ENCODE measurements at regions not wholly inside any gene's neighbourhood (a gene's known extent, or its start where the extent isn't known, plus 50 kb on each side); places are given as distances from the start of the nearest gene placed in this dataset.

DNA sequence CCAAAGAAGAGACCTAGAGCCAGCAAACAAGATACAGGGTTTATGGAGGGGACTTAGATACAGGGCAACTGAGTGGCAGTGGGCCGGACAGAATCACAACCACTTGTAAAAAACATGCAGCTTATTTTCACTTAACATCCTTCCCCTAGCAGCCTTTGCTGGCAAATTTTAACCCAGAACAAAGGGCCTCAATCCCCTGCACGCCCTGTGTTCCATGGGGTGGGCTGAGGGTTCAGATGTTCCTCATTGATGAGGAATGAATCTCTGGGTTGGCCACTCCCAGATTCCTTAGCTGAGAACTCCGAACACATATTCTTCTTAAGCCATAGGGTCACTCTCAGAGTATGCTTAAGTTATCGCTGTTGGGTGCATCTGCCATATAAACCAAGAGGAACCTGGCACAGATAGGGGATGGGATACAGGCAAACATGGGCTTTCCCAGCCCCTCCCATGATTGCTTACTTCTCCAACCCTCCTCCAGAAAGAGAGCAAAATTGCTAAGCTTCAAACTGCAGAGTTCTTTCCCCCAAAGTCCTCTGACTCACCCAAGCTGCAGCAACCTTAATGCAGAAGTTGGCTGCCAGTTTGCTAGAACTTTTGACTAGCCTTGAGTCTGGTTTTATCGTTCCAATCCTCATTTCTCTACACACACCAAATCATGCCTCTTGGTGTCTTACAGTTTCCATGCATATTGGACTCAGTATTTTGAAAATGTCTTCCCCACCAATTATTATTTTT lies 146.9 kb downstream of the CD47 start:
- no peak for DNase-seq (ENCODE audit: low read depth in 3 of 3, low spot score in 2 of 3)

DNA sequence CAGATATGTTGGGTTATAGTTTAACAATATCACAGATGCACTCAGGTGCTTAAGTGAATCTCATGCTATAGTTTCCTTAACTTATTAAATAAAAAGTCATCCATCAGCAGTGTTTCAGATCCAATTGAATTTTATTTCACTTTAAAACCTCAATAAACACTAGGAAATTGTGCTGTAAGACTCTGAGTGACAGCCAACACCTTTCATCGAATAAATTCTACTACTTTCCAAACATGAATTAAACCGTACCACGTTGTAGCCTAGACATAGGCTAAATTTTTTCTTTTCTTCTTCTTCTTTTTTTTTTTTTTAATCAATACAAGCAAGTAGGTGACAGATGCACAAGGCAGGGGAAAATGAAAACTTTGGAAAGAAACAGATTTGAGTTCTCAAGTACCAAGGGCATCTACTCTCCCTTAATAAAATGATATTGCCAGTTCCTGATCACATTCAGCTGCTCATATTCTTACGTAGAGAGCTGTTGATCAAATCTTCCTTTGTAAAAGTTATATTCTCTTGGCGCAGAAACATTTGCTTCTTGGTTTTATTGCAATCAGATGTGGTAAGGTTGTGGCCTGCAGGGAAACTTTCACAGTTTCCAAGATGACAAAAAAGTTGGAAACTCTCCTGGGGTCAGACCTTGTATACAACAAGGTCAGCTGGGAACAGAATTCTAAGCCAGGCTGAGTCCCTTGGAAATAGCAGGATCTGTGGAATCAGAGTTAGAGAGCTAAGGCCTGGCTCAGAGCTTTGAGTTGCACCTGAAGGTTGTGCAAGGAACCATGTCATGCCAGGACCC lies 147.7 kb downstream of the CD47 start:
- no peak for DNase-seq (ENCODE audit: low read depth in 3 of 3, low spot score in 2 of 3)

DNA sequence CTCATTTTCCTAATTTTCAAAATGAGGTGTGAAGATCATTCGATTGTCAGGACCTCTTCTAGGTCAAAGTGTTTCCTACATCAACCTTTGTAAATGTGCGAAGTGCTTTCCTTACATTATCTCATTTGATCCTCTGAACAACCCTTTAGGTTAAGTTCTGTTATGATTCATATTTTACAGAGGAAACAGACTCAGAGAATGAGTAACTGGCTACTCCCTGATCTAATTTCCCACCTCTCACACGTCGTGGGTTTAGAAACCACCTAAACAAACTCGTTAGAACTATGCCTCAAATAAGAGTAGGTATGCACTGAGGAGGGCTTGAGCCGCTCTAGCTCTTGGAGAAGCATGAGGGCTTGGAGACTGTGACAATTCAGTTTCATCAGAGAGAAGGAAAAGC lies 148.6 kb downstream of the CD47 start:
- no peak for DNase-seq (ENCODE audit: low read depth in 3 of 3, low spot score in 2 of 3)

DNA sequence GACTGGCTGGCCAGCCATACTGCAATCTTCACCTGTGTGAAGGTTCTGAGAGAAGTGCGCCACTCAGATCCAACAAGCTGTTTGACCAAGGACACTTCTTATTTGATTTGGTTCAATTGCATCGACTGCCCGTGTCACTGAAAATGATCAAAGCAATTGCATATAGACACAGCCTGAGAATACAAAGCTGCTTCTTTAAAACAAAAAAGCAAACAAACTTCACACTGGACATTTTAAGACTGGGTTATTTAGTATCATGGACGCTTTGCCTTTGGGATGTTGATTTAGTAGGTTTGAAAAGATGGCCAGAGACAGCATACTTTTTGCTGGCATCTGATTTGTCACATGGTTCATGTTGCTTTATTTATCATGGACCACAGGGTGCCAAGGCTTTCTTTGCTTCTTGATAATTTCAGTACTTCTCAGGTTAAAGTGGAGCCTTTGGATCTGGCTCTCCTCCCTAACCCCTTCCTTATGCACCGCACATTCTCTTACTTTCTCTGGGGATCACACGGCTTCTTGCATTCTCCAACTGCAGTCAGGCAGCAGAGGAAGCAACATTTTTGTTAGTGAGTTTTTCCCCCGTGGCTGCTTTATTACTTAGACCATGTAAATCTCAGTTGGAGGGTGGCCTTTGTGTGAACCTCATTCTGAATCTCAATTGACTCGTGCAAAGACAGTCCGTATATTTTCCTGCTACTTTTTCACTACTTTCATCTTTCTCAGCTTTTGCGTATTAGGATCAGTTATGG lies 151.0 kb downstream of the CD47 start:
- DNase-seq (ENCODE audit: low read depth in 3 of 3, low spot score in 2 of 3) = no peak

DNA sequence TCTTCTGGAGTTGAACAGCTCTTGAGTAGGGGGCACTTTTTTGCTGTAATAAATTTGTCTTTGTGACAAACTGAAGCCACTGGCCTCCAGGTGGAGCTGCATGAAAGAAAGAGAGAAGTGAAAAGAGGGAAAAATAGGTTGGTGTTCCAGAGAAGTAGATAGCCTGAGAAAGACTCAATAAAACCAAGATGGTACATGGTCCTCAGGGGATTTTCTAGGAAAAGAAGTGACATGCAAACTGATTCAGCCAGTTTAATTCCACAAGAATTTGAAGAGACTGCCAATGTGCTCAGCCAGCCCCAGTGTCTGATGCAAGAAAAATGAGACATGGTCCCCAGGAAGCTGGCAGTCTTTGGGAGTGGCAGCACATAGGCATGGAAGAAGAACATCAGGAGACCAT lies 152.7 kb downstream of the CD47 start:
- no peak for DNase-seq (ENCODE audit: low read depth in 3 of 3, low spot score in 2 of 3)

DNA sequence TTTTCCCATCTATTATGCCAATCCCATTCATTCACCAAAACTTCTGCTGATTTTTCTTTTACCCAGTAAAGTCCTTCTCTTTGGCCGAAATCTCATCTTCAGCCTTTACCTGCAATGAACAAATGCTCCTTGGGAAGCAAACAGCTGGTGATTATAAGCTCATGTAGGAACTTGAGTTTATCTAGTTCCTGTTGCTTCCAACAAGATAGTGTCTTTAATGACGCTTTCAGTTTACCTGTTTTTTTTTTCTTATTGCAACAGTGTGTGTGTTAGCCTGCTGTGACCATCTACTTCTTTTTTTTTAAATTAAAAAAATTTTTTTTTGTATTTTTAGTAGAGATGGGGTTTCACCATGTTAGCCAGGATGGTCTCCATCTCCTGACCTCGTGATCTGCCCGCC lies 156.0 kb downstream of the CD47 start:
- DNase-seq (ENCODE audit: low read depth in 3 of 3, low spot score in 2 of 3) = no peak

DNA sequence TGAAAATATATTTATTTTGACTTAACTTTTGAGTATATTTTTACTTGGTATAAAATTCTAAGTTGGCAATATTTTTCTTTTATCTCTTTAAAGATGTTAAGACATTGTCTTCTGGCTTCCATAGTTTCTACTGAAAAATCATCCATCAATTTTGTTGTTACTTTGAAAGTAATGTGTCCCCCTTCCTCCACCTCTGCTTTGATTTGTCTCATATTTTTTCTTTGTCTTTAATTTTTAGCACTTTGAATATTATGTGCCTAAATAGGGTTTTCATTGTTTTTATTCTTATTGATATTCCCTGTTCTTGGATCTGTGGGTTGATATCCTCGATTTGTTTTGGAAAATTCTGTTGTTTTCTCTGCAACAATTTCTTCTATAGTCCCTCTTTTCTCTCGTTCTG lies 157.4 kb downstream of the CD47 start:
- DNase-seq (ENCODE audit: low read depth in 3 of 3, low spot score in 2 of 3) = no peak

DNA sequence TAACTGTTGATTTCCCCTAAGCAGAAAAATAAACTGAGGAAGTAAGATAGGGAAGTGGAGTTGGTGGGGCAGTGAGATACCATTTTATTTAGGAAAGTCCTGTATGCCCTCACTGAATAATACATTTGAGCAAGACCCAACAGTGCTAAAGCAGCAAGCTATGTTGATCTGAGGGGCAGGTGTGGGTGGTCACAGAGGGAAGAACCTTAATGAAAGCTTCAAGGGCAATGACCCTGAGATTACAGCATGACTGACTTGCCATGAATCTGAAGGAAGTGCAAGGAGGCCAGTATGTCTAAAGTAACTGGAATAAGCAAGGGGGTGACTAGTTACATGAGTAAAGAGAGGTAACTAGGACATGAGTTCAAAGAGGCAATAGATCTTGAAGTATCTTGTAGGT lies 159.5 kb downstream of the CD47 start:
- no peak for DNase-seq (ENCODE audit: low read depth in 3 of 3, low spot score in 2 of 3)

DNA sequence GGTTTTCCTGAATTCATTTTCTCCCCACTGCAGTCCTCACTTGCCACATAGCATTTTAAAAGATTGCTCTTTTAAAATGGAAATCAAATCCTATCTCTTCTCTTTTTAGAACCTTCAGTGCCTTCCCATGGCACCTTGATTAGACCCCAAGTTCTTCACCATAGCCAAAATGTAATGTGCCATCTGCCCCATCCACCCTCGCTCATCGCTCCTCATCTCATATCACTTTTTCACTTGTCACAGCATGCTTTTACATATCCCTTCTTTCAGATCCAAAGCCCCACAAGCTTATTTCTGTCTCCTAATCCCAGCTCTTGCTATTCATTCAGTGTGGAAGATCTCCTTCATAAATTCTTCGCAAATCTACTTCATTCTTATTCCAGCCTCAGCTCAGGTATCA lies 161.7 kb downstream of the CD47 start:
- no peak for DNase-seq (ENCODE audit: low read depth in 3 of 3, low spot score in 2 of 3)

DNA sequence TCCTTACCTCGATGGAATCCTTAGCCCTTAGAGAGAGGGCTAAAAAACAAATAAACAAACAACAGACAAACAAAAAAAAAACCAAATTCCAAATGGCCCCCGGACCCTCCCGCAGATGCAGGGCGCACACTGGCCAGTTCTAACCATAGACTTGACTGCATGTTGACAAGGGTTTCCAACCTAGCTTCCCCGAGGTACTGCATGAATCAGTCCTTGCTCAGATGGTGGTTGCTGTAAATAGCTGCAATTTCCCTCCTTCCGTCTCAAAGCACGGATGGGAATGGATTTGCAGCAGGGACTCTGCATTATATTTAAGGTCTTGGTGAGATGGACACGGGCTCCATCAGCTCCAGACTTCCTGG lies 162.8 kb downstream of the CD47 start:
- no peak for DNase-seq (ENCODE audit: low read depth in 3 of 3, low spot score in 2 of 3)

DNA sequence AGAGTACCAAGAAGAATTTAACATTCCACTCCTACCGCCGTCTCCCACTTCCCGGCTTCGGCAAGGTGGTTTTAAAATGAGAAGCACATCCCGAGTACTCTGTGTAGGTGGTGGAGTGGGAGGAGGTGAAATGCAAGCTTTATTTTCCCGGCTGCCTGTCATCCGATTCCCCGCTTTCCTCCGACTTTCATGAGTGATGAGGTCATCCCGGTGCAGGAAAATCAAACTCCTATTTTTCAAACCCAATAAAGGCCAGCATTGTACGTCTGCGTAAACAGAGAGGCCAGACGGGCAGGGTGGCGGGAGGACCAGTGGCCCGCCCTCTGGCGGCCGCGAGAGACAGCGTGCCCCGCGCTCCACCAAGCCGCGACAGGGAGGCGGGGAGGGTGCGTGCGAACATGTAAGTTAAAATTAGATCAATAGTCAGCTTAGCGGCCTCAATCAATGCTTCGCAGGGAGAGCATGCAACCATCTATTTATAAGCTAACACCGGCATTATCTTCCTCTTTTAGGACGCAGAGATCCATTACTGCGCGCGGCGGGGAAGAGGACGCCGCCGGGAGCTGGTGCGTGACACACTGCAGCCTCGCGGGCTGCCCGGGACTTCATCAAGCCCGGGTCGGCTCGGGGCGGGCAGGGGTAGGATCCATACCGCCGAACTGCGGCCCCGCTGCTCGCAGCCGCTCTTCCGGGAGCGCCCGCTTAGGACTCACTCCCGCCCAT lies 163.3 kb downstream of the CD47 start:
- peak; percentile 50 to 54 (median 52) for DNase-seq (ENCODE audit: low read depth in 3 of 3, low spot score in 2 of 3)

DNA sequence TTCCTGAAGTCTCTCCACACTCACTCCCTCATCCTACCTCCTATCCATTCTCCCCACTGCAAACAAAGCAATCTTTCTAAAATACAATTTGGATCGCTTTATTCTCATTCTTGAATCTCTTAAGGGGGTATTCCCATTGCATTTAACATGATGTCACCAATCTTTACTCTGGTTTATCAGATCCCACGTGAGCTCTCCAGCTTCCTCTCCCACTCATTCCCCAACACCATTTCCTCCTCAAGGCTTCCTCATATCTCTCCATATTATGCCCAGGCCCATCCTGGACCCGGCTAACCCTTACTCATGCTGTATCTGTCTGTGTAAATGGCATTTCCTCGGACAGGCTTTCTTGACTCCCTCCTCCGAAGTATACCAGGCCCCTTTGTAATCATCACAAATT lies 165.0 kb downstream of the CD47 start:
- DNase-seq (ENCODE audit: low read depth in 3 of 3, low spot score in 2 of 3) = no peak

DNA sequence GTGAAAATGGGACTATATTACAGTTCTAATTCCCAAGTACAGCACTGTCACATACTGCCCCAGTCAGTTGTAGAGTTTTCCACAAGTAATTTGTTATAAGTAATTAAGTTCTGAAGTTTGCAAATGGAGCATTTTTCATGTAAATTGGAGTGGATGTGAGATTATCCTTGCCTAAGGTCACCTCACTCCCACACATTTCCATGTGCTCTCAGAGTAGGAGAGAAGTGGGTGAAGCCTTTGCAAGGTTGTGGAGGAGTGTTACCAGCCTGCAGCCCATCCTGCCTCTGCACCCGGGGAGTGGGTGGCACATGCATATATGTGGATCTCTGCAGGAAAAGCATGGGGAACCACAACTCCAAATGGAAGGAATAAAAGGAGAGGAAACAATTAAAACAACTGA lies 169.8 kb downstream of the CD47 start:
- DNase-seq (ENCODE audit: low read depth in 3 of 3, low spot score in 2 of 3) = no peak

DNA sequence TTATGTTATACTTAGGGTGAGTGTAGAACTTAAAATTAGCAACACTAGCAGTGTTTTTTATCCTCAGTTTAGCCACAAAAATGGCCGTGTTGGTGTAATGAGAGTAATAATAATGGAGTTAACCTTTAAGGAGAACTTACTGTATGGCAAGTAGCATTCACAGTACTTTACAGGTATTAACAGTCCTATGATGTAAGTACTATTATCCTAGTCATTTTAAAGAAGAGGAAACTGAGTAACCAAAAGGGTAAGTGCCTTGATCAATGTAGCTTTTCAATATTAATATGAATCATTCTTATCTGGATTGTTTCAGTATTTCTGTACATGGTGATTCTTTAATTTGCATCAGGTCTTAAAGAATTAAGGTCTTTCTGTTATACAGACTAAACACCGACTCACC lies 170.3 kb downstream of the CD47 start:
- no peak for DNase-seq (ENCODE audit: low read depth in 3 of 3, low spot score in 2 of 3)

DNA sequence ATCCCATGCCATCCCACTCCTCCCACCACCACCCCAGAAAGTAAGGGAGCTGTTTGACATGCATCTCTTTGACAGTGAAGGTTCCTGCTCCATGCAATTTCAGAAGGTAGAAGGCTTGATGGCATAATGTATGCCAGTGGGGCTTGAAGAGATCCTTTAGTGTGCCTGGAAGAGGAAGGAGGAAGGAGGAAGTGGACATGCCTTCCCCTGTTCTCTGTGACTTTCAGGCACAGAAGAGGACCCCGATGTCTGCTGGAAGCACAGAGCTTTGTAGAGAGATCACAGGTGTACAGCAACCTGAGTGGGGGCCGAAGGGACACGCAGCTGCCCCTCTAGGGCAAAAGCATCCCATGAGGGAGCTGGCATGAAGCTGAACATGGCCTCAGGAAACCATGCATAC lies 171.6 kb downstream of the CD47 start:
- no peak for DNase-seq (ENCODE audit: low read depth in 3 of 3, low spot score in 2 of 3)

DNA sequence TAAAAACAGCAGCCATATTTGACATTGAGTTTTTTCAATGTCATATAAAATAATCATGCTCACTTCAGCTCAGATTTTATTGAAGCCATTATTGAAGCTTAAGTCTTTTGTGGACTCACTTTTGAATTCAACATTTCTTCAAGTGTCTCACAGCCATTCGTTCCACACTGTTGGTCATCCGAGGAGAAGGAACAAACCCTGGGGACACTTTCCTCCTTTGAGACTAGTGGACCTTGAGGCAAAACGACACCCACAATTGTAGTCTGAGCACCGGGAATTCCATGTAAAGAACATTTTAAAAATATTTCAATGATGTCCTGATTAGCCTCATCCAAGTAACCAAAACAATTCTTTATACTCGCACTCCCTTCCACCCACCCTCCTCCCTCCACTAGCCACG lies 174.7 kb downstream of the CD47 start:
- no peak for DNase-seq (ENCODE audit: low read depth in 3 of 3, low spot score in 2 of 3)

DNA sequence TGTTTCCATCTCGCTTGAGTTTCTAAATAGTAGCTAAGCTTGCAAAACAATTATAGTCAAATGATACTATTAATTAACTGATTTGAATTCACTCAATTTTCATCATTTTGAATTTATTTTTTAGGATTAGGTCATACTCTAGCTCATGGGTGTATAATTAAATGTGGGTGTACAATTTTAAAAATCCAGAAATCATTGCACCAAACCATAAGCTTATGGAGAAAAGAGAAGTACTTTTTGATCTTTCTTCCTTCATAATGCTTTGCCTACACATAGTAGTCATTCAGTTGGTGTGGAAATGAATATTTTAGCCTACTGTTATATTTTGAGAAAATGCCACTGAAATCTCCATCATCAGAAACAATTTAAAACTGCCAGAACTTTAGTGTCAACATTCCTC lies 175.1 kb downstream of the CD47 start:
- DNase-seq (ENCODE audit: low read depth in 3 of 3, low spot score in 2 of 3) = no peak

DNA sequence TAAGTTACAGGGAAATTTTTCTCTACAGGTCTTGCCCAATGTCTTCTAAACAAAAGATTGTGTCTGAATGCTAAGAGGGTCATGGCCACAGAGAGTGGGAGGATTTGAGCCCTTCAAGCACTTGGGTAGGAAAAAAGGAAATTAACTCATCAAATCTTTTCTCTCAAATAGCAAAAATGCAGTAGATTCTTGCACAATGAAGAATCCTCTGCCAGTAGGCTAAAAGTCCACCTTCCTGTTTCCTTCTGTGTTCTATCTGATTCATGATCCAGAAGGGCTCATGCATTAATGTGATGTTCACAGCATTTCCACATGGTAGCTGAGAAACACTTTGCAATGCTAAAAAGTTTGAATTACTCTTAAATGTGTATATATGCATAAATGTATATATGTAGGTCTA lies 177.1 kb downstream of the CD47 start:
- DNase-seq (ENCODE audit: low read depth in 3 of 3, low spot score in 2 of 3) = no peak

DNA sequence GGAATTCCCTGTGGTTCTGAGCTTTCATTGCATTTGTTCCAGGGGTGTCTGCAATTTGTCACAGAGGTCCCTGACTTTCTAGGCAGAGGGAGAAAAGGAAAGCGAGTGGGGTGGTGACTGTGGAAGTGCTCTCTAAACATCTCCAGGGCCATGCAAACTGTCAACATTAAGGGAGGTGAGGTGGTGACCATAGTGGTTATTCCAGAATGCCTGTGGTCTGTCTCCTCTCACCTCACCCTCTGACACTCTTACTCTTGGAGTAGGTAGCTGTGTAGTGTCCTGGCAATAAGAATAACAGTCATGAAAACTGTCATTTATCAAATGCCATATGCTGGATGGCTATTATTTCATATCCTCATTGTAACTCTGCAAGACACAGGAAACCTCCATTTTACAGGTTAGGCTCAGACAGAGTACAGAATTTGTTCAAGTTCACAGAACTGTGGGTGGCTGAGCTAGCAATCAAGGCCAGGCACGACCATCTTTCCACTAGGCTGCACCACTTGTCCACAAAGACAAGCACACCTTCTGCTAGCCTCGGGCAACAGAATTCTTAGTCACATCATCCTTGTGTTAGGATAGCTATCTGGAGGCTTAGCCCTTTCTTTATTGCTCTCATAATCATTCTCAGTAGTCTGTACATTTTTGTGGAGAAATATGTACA lies 179.4 kb downstream of the CD47 start:
- DNase-seq (ENCODE audit: low read depth in 3 of 3, low spot score in 2 of 3) = no peak

DNA sequence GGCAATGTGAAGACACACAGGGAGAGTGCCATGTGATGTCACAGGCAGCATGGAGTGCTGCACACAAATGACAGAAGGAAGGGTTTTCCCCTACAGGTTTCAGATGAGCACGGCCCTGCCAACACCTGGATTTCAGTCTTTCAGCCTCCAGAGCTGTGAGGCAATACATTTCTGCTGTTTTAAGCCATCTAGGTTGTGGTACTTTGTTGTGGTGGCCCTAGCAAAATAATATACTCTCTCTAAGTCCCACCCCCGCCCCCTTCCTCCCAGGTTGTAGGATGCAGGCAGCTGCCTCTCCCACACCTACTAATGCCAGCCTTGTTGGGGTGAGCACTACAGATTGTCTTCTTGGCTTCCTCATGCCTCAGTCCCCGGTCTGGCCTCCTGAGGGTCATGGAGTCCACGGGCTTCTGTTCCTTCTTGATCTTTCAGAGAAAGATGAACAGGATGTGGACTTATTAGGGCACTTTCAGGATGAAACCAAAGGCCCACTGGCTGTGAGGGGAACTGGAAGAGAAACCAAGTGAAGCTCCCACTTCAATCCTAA lies 180.0 kb downstream of the CD47 start:
- no peak for DNase-seq (ENCODE audit: low read depth in 3 of 3, low spot score in 2 of 3)

Measured in right renal cortex interstitium (tissue), 3 donors.